ENCODE measurements at regions not wholly inside any gene's neighbourhood (a gene's known extent, or its start where the extent isn't known, plus 50 kb on each side); places are given as distances from the start of the nearest gene placed in this dataset.

GRCh38 chr3:124409650-124410275 is 320.5 kb upstream of the UMPS start:
- Mint-ChIP-seq H3K27me3 (ENCODE audit: low read depth) (peaks cover 8% of the 10 kb centered on the region), H3K9me3 (no peaks in the 10 kb centered on the region), H3K36me3 (ENCODE audit: insufficient read depth) (no peaks in the 10 kb centered on the region), H3K4me1 (ENCODE audit: low read depth) (no peaks in the 10 kb centered on the region), H3K4me3 (no peak overlapping the region)
- ATAC-seq (no peak), DNase-seq (no peak)

- no peak overlapping the region for H3K4me3 Mint-ChIP-seq
- peaks cover 5% of the 10 kb centered on the region for H3K27me3 Mint-ChIP-seq (ENCODE audit: low read depth)
- no peaks in the 10 kb centered on the region for H3K4me1 Mint-ChIP-seq (ENCODE audit: low read depth)
- no peak for ATAC-seq
- no peaks in the 10 kb centered on the region for H3K36me3 Mint-ChIP-seq (ENCODE audit: insufficient read depth)
- no peaks in the 10 kb centered on the region for H3K9me3 Mint-ChIP-seq
- DNase-seq, result no peak
Observed at GRCh38 chr3:124410471-124410870, 319.8 kb upstream of the UMPS start.

- Mint-ChIP-seq H3K36me3 (ENCODE audit: insufficient read depth) (no peaks in the 10 kb centered on the region), H3K4me1 (ENCODE audit: low read depth) (no peaks in the 10 kb centered on the region), H3K9me3 (no peaks in the 10 kb centered on the region), H3K27me3 (ENCODE audit: low read depth) (peaks cover 5% of the 10 kb centered on the region), H3K4me3 (no peak overlapping the region)
- ATAC-seq (no peak), DNase-seq (no peak)
Observed at GRCh38 chr3:124411728-124412127, 318.5 kb upstream of the UMPS start.

- no peak overlapping the region for H3K4me3 Mint-ChIP-seq
- DNase-seq (no peak), ATAC-seq (no peak)
- H3K4me1 Mint-ChIP-seq (ENCODE audit: low read depth), result no peaks in the 10 kb centered on the region
- H3K36me3 Mint-ChIP-seq (ENCODE audit: insufficient read depth), result no peaks in the 10 kb centered on the region
- no peaks in the 10 kb centered on the region for H3K9me3 Mint-ChIP-seq
- H3K27me3 Mint-ChIP-seq (ENCODE audit: low read depth), result peaks cover 5% of the 10 kb centered on the region
Observed at GRCh38 chr3:124412644-124413043, 317.6 kb upstream of the UMPS start.

GRCh38 chr3:124413393-124413792 is 316.9 kb upstream of the UMPS start:
- DNase-seq (no peak), ATAC-seq (no peak)
- Mint-ChIP-seq H3K27me3 (ENCODE audit: low read depth) (peaks cover 2% of the 10 kb centered on the region), H3K4me1 (ENCODE audit: low read depth) (no peaks in the 10 kb centered on the region), H3K36me3 (ENCODE audit: insufficient read depth) (no peaks in the 10 kb centered on the region), H3K4me3 (no peak overlapping the region), H3K9me3 (no peaks in the 10 kb centered on the region)

GRCh38 chr3:124413989-124414598 is 316.2 kb upstream of the UMPS start:
- H3K36me3 Mint-ChIP-seq (ENCODE audit: insufficient read depth), result no peaks in the 10 kb centered on the region
- no peaks in the 10 kb centered on the region for H3K27me3 Mint-ChIP-seq (ENCODE audit: low read depth)
- ATAC-seq (no peak), DNase-seq (no peak)
- H3K9me3 Mint-ChIP-seq, result no peaks in the 10 kb centered on the region
- H3K4me1 Mint-ChIP-seq (ENCODE audit: low read depth), result no peaks in the 10 kb centered on the region
- no peak overlapping the region for H3K4me3 Mint-ChIP-seq

GRCh38 chr3:124415446-124415960 is 314.7 kb upstream of the UMPS start:
- no peak for DNase-seq
- H3K9me3 Mint-ChIP-seq, result no peaks in the 10 kb centered on the region
- H3K4me1 Mint-ChIP-seq (ENCODE audit: low read depth), result no peaks in the 10 kb centered on the region
- no peaks in the 10 kb centered on the region for H3K27me3 Mint-ChIP-seq (ENCODE audit: low read depth)
- peak in 1 of 2 donors; percentile 14 for ATAC-seq
- H3K4me3 Mint-ChIP-seq, result no peak overlapping the region
- H3K36me3 Mint-ChIP-seq (ENCODE audit: insufficient read depth), result no peaks in the 10 kb centered on the region

GRCh38 chr3:124419303-124419702 is 310.9 kb upstream of the UMPS start:
- DNase-seq, result no peak
- H3K27me3 Mint-ChIP-seq (ENCODE audit: low read depth), result peaks cover 4% of the 10 kb centered on the region
- H3K36me3 Mint-ChIP-seq (ENCODE audit: insufficient read depth), result no peaks in the 10 kb centered on the region
- ATAC-seq, result no peak
- H3K4me1 Mint-ChIP-seq (ENCODE audit: low read depth), result no peaks in the 10 kb centered on the region
- no peaks in the 10 kb centered on the region for H3K9me3 Mint-ChIP-seq
- no peak overlapping the region for H3K4me3 Mint-ChIP-seq

- Mint-ChIP-seq H3K4me1 (ENCODE audit: low read depth) (no peaks in the 10 kb centered on the region), H3K27me3 (ENCODE audit: low read depth) (peaks cover 4% of the 10 kb centered on the region), H3K36me3 (ENCODE audit: insufficient read depth) (no peaks in the 10 kb centered on the region), H3K9me3 (no peaks in the 10 kb centered on the region), H3K4me3 (no peak overlapping the region)
- DNase-seq (no peak), ATAC-seq (no peak)
Observed at GRCh38 chr3:124420392-124420791, 309.9 kb upstream of the UMPS start.

- DNase-seq, result no peak
- no peak for ATAC-seq
- no peaks in the 10 kb centered on the region for H3K36me3 Mint-ChIP-seq (ENCODE audit: insufficient read depth)
- peaks cover 10% of the 10 kb centered on the region for H3K27me3 Mint-ChIP-seq (ENCODE audit: low read depth)
- no peaks in the 10 kb centered on the region for H3K4me1 Mint-ChIP-seq (ENCODE audit: low read depth)
- H3K4me3 Mint-ChIP-seq, result no peak overlapping the region
- no peaks in the 10 kb centered on the region for H3K9me3 Mint-ChIP-seq
Observed at GRCh38 chr3:124422805-124423204, 307.4 kb upstream of the UMPS start.

- Mint-ChIP-seq H3K27me3 (ENCODE audit: low read depth) (peaks cover 10% of the 10 kb centered on the region), H3K4me1 (ENCODE audit: low read depth) (no peaks in the 10 kb centered on the region), H3K36me3 (ENCODE audit: insufficient read depth) (no peaks in the 10 kb centered on the region), H3K4me3 (no peak overlapping the region), H3K9me3 (no peaks in the 10 kb centered on the region)
- ATAC-seq (no peak), DNase-seq (no peak)
Observed at GRCh38 chr3:124424396-124424795, 305.9 kb upstream of the UMPS start.

GRCh38 chr3:124425972-124426371 is 304.3 kb upstream of the UMPS start:
- no peak for ATAC-seq

GRCh38 chr3:124428372-124429128 is 301.7 kb upstream of the UMPS start:
- Mint-ChIP-seq H3K36me3 (ENCODE audit: insufficient read depth) (no peaks in the 10 kb centered on the region), H3K9me3 (no peaks in the 10 kb centered on the region), H3K27me3 (ENCODE audit: low read depth) (peaks cover 10% of the 10 kb centered on the region), H3K4me1 (ENCODE audit: low read depth) (no peaks in the 10 kb centered on the region), H3K4me3 (no peak overlapping the region)
- DNase-seq (no peak), ATAC-seq (no peak)

More at GRCh38 chr3:124425972-124426371, 304.3 kb upstream of the UMPS start:
- H3K9me3 Mint-ChIP-seq, result no peaks in the 10 kb centered on the region
- H3K4me3 Mint-ChIP-seq, result no peak overlapping the region
- H3K36me3 Mint-ChIP-seq (ENCODE audit: insufficient read depth), result no peaks in the 10 kb centered on the region
- H3K4me1 Mint-ChIP-seq (ENCODE audit: low read depth), result no peaks in the 10 kb centered on the region
- peaks cover 10% of the 10 kb centered on the region for H3K27me3 Mint-ChIP-seq (ENCODE audit: low read depth)
- no peak for DNase-seq

- no peak overlapping the region for H3K4me3 Mint-ChIP-seq
- DNase-seq, result no peak
- H3K9me3 Mint-ChIP-seq, result no peaks in the 10 kb centered on the region
- H3K36me3 Mint-ChIP-seq (ENCODE audit: insufficient read depth), result no peaks in the 10 kb centered on the region
- no peaks in the 10 kb centered on the region for H3K4me1 Mint-ChIP-seq (ENCODE audit: low read depth)
- no peak for ATAC-seq
- peaks cover 10% of the 10 kb centered on the region for H3K27me3 Mint-ChIP-seq (ENCODE audit: low read depth)
Observed at GRCh38 chr3:124429129-124429815, 301.0 kb upstream of the UMPS start.
